Right cardiac atrium (tissue), 5 donors: ENCODE measurements at regions not wholly inside any gene's neighbourhood (a gene's known extent, or its start where the extent isn't known, plus 50 kb on each side); places are given as distances from the start of the nearest gene placed in this dataset.

Experiments
- ATAC-seq, 2 donors: fragments of 200-7000 bp; cut with Tn5 transposase; one replicate each; pipeline versions ENCODE4 v1.8.0 to v1.9.1; 2020; ENCODE audit warnings: moderate library complexity in 2 of 2, mild to moderate bottlenecking in 1 of 2
- DNase-seq, 3 donors: peaks; one replicate each; pipeline ENCODE4 v3.0.0-alpha.2; 2020
- H3K27ac ChIP-seq: one replicate; pipeline ENCODE4 v1.5.1; 2013; ENCODE audit warnings: mild to moderate bottlenecking, low read length, control low read depth, moderate library complexity
- H3K27me3 ChIP-seq: one replicate; pipeline ENCODE4 v1.6.1; 2013; ENCODE audit not compliant: control insufficient read depth, insufficient read depth
- H3K4me1 ChIP-seq: one replicate; pipeline ENCODE4 v1.6.1; 2013; ENCODE audit warnings: low read length; ENCODE audit not compliant: control insufficient read depth, insufficient read depth
- H3K4me3 ChIP-seq: one replicate; pipeline ENCODE4 v1.5.1; 2013; ENCODE audit warnings: low read length, control low read depth
- H3K9me3 ChIP-seq: one replicate; pipeline ENCODE4 v1.6.1; 2013; ENCODE audit warnings: low read length; ENCODE audit not compliant: control insufficient read depth
- WGBS: extraction: QIAGEN DNeasy Blood & Tissue Kit; methylation state at CpG from one replicate; pipeline ENCODE4 v1.1.7; 2013; 5-methylcytosine and 5-hydroxymethylcytosine counted together
- intact Hi-C, 4 donors: fragments of 100-400 bp; cut with DNase I; formaldehyde crosslinking; loops; one replicate each; pipeline versions ENCODE4 v1.11.0 to v1.14.0; 2022 to 2023
- donor health status: healthy with polysubstance abuse.
- donor health status: DM: no; HTN: yes; CAD: no.
- donor health status: DM: no; HTN: no; CAD: no.
- donor health status: DM: no; HTN: yes; CAD: no; lungs with severe emphysema.
- donor health status: DM: yes; HTN: yes; CAD: no.

GRCh38 chr4:15149234-15149838, 147.1 kb downstream of the CPEB2 start:
- H3K4me3 ChIP-seq = no peak overlapping the region
- intact Hi-C loops = no loop called here
- peak; percentile 5 to 39 for ATAC-seq
- DNase-seq = no peak
- H3K27ac ChIP-seq = peak overlapping the region; percentile 46
- H3K9me3 ChIP-seq = no peaks in the 10 kb centered on the region
- WGBS = 73% methylated on average over 10 of the region's 10 CpGs
- peaks cover 13% of the 10 kb centered on the region for H3K4me1 ChIP-seq
- H3K27me3 ChIP-seq = no peaks in the 10 kb centered on the region

- Histone ChIP-seq H3K27ac (peak overlapping the region; percentile 46), H3K4me3 (no peak overlapping the region), H3K9me3 (no peaks in the 10 kb centered on the region), H3K4me1 (peaks cover 13% of the 10 kb centered on the region), H3K27me3 (no peaks in the 10 kb centered on the region)
- peak; percentile 83 to 93 (median 92) for DNase-seq
- peak; percentile 93 to 97 for ATAC-seq
- WGBS = 29% methylated on average over 9 of the region's 9 CpGs
- intact Hi-C loops = no loop called here
These were observed 147.7 kb downstream of the CPEB2 start for GRCh38 chr4:15149839-15150592.

GRCh38 chr4:15150631-15151030, 148.3 kb downstream of the CPEB2 start:
- ATAC-seq (no peak), DNase-seq (no peak)
- H3K4me3 ChIP-seq = no peak overlapping the region
- no peaks in the 10 kb centered on the region for H3K27me3 ChIP-seq
- H3K9me3 ChIP-seq = no peaks in the 10 kb centered on the region
- H3K27ac ChIP-seq = no peak overlapping the region
- WGBS = 91% methylated on average over 2 of the region's 2 CpGs
- peaks cover 13% of the 10 kb centered on the region for H3K4me1 ChIP-seq
- intact Hi-C loops = no loop called here

- H3K4me3 ChIP-seq = no peak overlapping the region
- WGBS = 98% methylated on average over 1 of the region's 1 CpG
- no peaks in the 10 kb centered on the region for H3K9me3 ChIP-seq
- H3K4me1 ChIP-seq = peaks cover 13% of the 10 kb centered on the region
- no peaks in the 10 kb centered on the region for H3K27me3 ChIP-seq
- intact Hi-C loops = no loop called here
- DNase-seq (no peak), ATAC-seq (no peak)
- no peak overlapping the region for H3K27ac ChIP-seq
These were observed 148.8 kb downstream of the CPEB2 start for GRCh38 chr4:15151033-15151432.

- Histone ChIP-seq H3K27ac (no peak overlapping the region), H3K27me3 (no peaks in the 10 kb centered on the region), H3K4me3 (no peak overlapping the region), H3K9me3 (no peaks in the 10 kb centered on the region), H3K4me1 (peaks cover 10% of the 10 kb centered on the region)
- ATAC-seq (no peak), DNase-seq (no peak)
- WGBS = 69% methylated on average over 2 of the region's 2 CpGs
- intact Hi-C loops = no loop called here
These were observed 151.4 kb downstream of the CPEB2 start for GRCh38 chr4:15153662-15154061.

GRCh38 chr4:15158406-15159091, 156.3 kb downstream of the CPEB2 start:
- 89% methylated on average over 9 of the region's 9 CpGs for WGBS
- Histone ChIP-seq H3K4me1 (no peaks in the 10 kb centered on the region), H3K4me3 (no peak overlapping the region), H3K27me3 (no peaks in the 10 kb centered on the region), H3K27ac (no peak overlapping the region), H3K9me3 (no peaks in the 10 kb centered on the region)
- intact Hi-C loops = no loop called here
- DNase-seq = no peak
- no peak for ATAC-seq

- no peaks in the 10 kb centered on the region for H3K27me3 ChIP-seq
- H3K4me1 ChIP-seq = no peaks in the 10 kb centered on the region
- DNase-seq (no peak), ATAC-seq (no peak)
- H3K27ac ChIP-seq = no peak overlapping the region
- WGBS = 94% methylated on average over 3 of the region's 3 CpGs
- no peak overlapping the region for H3K4me3 ChIP-seq
- no peaks in the 10 kb centered on the region for H3K9me3 ChIP-seq
- intact Hi-C loops = no loop called here
These were observed 157.3 kb downstream of the CPEB2 start for GRCh38 chr4:15159477-15160019.

- Histone ChIP-seq H3K27ac (no peak overlapping the region), H3K4me3 (no peak overlapping the region), H3K27me3 (no peaks in the 10 kb centered on the region), H3K4me1 (no peaks in the 10 kb centered on the region), H3K9me3 (no peaks in the 10 kb centered on the region)
- no peak for DNase-seq
- ATAC-seq = no peak
- intact Hi-C loops = no loop called here
- WGBS = 89% methylated on average over 1 of the region's 1 CpG
These were observed 159.2 kb downstream of the CPEB2 start for GRCh38 chr4:15161439-15161838.

GRCh38 chr4:15162046-15162445, 159.8 kb downstream of the CPEB2 start:
- no peak for ATAC-seq

GRCh38 chr4:15162465-15163283, 160.4 kb downstream of the CPEB2 start:
- H3K27me3 ChIP-seq = no peaks in the 10 kb centered on the region
- ATAC-seq = no peak
- no peak overlapping the region for H3K27ac ChIP-seq
- WGBS = 19% methylated on average over 2 of the region's 2 CpGs
- DNase-seq = no peak
- intact Hi-C loops = no loop called here
- H3K9me3 ChIP-seq = no peaks in the 10 kb centered on the region
- no peaks in the 10 kb centered on the region for H3K4me1 ChIP-seq
- no peak overlapping the region for H3K4me3 ChIP-seq

More at GRCh38 chr4:15162046-15162445, 159.8 kb downstream of the CPEB2 start:
- Histone ChIP-seq H3K4me3 (no peak overlapping the region), H3K4me1 (no peaks in the 10 kb centered on the region), H3K27ac (no peak overlapping the region), H3K27me3 (no peaks in the 10 kb centered on the region), H3K9me3 (no peaks in the 10 kb centered on the region)
- intact Hi-C loops = no loop called here
- WGBS = 99% methylated on average over 1 of the region's 1 CpG
- DNase-seq = no peak
